Gastroesophageal sphincter (tissue), 4 donors: ENCODE measurements at regions not wholly inside any gene's neighbourhood (a gene's known extent, or its start where the extent isn't known, plus 50 kb on each side); places are given as distances from the start of the nearest gene placed in this dataset.

ENCODE experiments used
- ATAC-seq: fragments of 150-250 bp; one replicate; pipeline ENCODE4 v1.9.1; 2016; ENCODE audit warnings: mild to moderate bottlenecking, moderate library complexity
- H3K27ac ChIP-seq, 4 donors: fragments of 200-600 bp; sonication (generic) in 3 of 4; 1 replicate in 3 of 4; 2 replicates in 1 of 4; pipeline ENCODE4 v1.5.1; 2016 to 2019
- H3K27me3 ChIP-seq: fragments of 200-600 bp; sonication (generic); one replicate; pipeline ENCODE4 v1.5.1; 2019
- H3K36me3 ChIP-seq, 2 donors: fragments of 200-600 bp; sonication (generic); one replicate each; pipeline ENCODE4 v1.5.1; 2019; ENCODE audit warnings: control low read depth in 1 of 2
- H3K4me1 ChIP-seq, 3 donors: fragments of 200-600 bp; sonication (generic); 1 replicate in 2 of 3; 2 replicates in 1 of 3; pipeline ENCODE4 v1.5.1; 2016 to 2019; ENCODE audit warnings: control low read depth in 2 of 3
- H3K4me3 ChIP-seq, 2 donors: fragments of 200-600 bp; sonication (generic); one replicate each; pipeline ENCODE4 v1.5.1; 2019; ENCODE audit warnings: mild to moderate bottlenecking in 1 of 2, moderate library complexity in 1 of 2
- H3K9me3 ChIP-seq, 3 donors: fragments of 200-600 bp; sonication (generic); one replicate each; pipeline ENCODE4 v1.5.1; 2017 to 2019; ENCODE audit warnings: control low read depth in 2 of 3
- EP300 ChIP-seq: sonication (generic); formaldehyde crosslinking; IDR thresholded peaks from one replicate; pipeline ENCODE4 v1.6.1; 2017; ENCODE audit warnings: antibody characterized with exemption, mild to moderate bottlenecking
- POLR2A ChIP-seq, 2 donors: fragments of 450-650 bp; IDR thresholded peaks; one replicate each; pipeline ENCODE4 v1.6.1; 2017; ENCODE audit warnings: antibody characterized with exemption in 2 of 2, mild to moderate bottlenecking in 2 of 2, moderate library complexity in 1 of 2
- POLR2AphosphoS5 ChIP-seq: sonication (generic); formaldehyde crosslinking; IDR thresholded peaks from one replicate; pipeline ENCODE4 v1.6.1; 2017; ENCODE audit warnings: antibody characterized with exemption
- WGBS, 2 donors: methylation state at CpG; one replicate each; pipeline ENCODE4 v1.1.5; 2018; ENCODE audit warnings: low coverage in 1 of 2; 5-methylcytosine and 5-hydroxymethylcytosine counted together
- TF ChIP-seq, protein P1 (sequence below), 4 experiments: fragments of 200-600 bp in 2 of 4; fragments of 450-650 bp in 2 of 4; sonication (generic) in 1 of 4; IDR thresholded peaks; one replicate each; pipeline ENCODE4 v1.5.1; 2017 to 2019; ENCODE audit warnings: antibody characterized with exemption in 4 of 4, mild to moderate bottlenecking in 2 of 4, moderate library complexity in 2 of 4

DNA sequence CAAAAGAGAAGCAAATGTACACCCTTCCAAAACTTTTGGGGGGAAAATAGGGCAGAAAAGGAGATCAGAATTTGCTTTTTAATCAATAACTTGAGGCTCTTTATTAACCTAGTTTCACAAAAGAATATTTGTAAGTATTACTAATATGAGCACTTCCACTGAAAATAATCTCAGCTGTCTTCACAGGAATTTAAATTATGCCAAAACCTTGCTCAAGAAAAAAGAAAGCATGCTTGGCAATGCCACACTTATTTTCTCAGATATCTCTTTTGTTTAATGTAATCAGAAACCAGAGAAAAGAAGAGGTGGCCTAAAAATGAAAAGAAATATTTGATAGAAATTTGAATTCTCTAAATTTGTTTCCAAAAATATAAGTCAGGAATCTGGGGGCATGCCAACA lies 234.9 kb upstream of the GPC6 start:
- H3K4me1 ChIP-seq = no peaks in the 10 kb centered on the region
- H3K27me3 ChIP-seq = no peaks in the 10 kb centered on the region
- no peak for ATAC-seq
- no peak overlapping the region for H3K27ac ChIP-seq
- no peak overlapping the region for H3K4me3 ChIP-seq
- TF ChIP-seq EP300 (no peak), POLR2AphosphoS5 (no peak), POLR2A (IDR thresholded peaks at IDR 0.05) (no peak)
- TF ChIP-seq, protein P1, sequence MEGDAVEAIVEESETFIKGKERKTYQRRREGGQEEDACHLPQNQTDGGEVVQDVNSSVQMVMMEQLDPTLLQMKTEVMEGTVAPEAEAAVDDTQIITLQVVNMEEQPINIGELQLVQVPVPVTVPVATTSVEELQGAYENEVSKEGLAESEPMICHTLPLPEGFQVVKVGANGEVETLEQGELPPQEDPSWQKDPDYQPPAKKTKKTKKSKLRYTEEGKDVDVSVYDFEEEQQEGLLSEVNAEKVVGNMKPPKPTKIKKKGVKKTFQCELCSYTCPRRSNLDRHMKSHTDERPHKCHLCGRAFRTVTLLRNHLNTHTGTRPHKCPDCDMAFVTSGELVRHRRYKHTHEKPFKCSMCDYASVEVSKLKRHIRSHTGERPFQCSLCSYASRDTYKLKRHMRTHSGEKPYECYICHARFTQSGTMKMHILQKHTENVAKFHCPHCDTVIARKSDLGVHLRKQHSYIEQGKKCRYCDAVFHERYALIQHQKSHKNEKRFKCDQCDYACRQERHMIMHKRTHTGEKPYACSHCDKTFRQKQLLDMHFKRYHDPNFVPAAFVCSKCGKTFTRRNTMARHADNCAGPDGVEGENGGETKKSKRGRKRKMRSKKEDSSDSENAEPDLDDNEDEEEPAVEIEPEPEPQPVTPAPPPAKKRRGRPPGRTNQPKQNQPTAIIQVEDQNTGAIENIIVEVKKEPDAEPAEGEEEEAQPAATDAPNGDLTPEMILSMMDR (IDR thresholded peaks at IDR 0.05) = no peak
- H3K9me3 ChIP-seq = no peaks in the 10 kb centered on the region
- no peaks in the 10 kb centered on the region for H3K36me3 ChIP-seq

DNA sequence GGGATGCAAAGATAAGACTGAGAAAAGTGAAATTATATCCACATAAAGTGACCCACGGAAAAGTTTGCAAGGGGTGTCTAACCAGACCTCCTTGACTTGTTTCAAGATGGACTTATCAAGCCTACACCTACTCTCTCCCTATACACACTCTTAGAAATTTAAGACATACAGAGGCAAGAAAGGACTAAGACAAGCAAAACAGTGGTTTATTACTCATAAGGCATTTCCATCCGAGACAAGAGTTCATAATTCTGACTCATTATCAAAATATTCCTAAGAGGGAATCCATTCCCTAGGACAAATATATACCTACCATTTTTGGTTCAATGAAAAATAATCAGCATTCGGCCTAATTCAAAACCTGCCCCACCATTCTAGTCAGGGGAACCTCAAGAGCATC lies 232.6 kb upstream of the GPC6 start:
- Histone ChIP-seq H3K27ac (no peak overlapping the region), H3K36me3 (no peaks in the 10 kb centered on the region), H3K27me3 (no peaks in the 10 kb centered on the region), H3K9me3 (no peaks in the 10 kb centered on the region), H3K4me1 (no peaks in the 10 kb centered on the region), H3K4me3 (no peak overlapping the region)
- ATAC-seq = no peak
- WGBS, 2 donors = 72 to 87% methylated on average over 3 of the region's 3 CpGs
- no peak for TF ChIP-seq POLR2A (IDR thresholded peaks at IDR 0.05)
- no peak for TF ChIP-seq EP300
- no peak for TF ChIP-seq POLR2AphosphoS5
- TF ChIP-seq, protein P1 (IDR thresholded peaks at IDR 0.05) = no peak

DNA sequence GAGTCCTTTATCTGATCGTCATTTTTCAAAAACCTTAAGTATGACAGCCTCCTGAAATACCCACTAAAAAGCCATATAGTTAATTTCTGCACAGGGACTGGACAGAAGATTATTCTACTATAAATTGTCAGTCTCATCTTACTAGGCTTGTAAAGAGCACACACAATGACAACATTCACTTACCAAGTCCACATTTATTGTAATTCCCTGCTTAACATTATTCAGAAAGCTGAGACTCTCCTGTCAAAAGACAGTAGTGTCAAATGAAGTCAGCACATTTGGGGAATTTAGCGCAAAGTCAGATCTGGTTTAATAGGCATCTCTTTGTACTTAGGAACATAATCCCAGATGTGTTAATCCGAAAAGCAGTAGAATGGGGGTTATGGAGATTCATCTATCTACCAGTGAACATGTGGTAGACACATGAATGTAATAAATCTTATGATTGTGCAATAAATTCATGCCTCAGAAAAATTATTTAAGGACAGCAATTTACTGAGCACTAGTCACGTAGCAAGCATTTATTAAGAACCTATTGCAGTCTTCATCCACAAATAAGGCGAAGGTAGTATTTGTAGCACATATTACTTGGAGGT lies 224.6 kb upstream of the GPC6 start:
- Histone ChIP-seq H3K9me3 (peaks cover 0 to 15% (median 0%) of the 10 kb centered on the region in 3 donors), H3K27me3 (no peaks in the 10 kb centered on the region), H3K4me1 (no peaks in the 10 kb centered on the region), H3K36me3 (no peaks in the 10 kb centered on the region), H3K27ac (no peak overlapping the region), H3K4me3 (no peak overlapping the region)
- WGBS, 2 donors = 76 to 85% methylated on average over 5 of the region's 5 CpGs
- ATAC-seq = no peak
- TF ChIP-seq POLR2AphosphoS5 = no peak

DNA sequence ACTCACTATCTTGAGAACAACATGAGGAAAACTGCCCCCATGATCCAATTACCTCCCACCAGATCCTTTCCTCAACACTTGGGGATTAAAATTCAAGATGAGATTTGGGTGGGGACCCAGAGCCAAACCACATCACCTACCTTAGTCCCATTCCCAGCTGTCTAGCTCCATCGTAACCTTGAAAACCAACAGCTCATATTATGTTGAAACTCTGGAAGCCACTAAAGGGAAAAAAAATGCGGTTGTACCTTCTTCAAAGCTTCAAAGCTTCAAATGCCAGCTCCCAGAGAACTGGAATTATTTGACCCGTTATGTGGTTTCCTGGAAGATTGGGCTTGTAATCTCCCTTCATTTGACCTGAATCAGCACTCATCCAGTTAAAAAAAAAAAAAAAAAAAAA lies 223.1 kb upstream of the GPC6 start:
- Histone ChIP-seq H3K9me3 (peaks cover 0 to 18% (median 0%) of the 10 kb centered on the region in 3 donors), H3K36me3 (no peaks in the 10 kb centered on the region), H3K27me3 (no peaks in the 10 kb centered on the region), H3K4me1 (no peaks in the 10 kb centered on the region), H3K27ac (no peak overlapping the region), H3K4me3 (no peak overlapping the region)
- 97% methylated on average over 3 of the region's 3 CpGs; no CpG with 5 or more reads in 1 of the 2 donors for WGBS, 2 donors
- TF ChIP-seq EP300 (no peak), POLR2AphosphoS5 (no peak), POLR2A (IDR thresholded peaks at IDR 0.05) (no peak)
- TF ChIP-seq, protein P1 (IDR thresholded peaks at IDR 0.05) = no peak
- ATAC-seq = no peak

DNA sequence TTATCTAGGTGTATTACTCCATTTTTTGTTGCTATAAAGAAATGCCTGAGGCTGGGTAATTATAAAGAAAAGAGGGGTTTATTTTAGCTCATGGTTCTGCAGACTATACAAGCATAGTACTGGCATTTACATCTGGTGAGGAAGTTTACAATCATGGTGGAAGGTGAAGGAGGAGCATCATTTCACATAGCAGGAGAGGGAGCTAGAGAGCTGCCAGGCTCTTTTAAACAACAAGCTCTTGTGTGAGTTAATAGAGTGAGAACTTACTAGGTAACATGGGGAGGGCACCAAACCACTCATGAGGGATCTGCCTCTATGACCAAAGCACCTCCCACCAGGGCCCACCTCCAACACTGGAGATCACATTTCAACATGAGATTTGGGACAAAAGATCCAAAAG lies 221.7 kb upstream of the GPC6 start:
- no peaks in the 10 kb centered on the region for H3K36me3 ChIP-seq
- H3K9me3 ChIP-seq = peaks cover 0 to 18% (median 0%) of the 10 kb centered on the region in 3 donors
- TF ChIP-seq EP300 (no peak), POLR2AphosphoS5 (no peak), POLR2A (IDR thresholded peaks at IDR 0.05) (no peak)
- TF ChIP-seq, protein P1 (IDR thresholded peaks at IDR 0.05) = no peak
- no peaks in the 10 kb centered on the region for H3K27me3 ChIP-seq
- H3K4me1 ChIP-seq = no peaks in the 10 kb centered on the region
- no peak for ATAC-seq
- H3K4me3 ChIP-seq = no peak overlapping the region
- no peak overlapping the region for H3K27ac ChIP-seq
